ENCODE measurements at regions not wholly inside any gene's neighbourhood (a gene's known extent, or its start where the extent isn't known, plus 50 kb on each side); places are given as distances from the start of the nearest gene placed in this dataset.

DNA sequence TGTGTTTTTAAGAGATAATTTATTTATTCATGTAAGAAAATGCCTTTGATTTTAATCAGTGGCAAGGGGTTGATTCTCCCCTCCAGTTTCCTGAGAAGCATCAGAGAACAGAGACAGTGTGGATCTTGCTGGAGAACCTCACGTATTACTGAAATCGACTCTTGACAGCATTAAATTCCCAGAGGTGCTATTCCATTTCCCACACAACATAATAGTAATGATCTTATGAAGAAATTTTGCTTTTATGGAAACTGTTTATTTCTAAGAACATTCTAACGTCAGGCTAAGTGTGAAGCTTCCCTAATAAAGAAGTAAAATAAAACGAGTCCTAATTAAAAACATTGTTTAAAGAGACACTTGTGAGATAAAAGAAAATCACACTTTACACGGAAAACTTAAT is 293.1 kb upstream of the NRP1 start:
- TF ChIP-seq, protein P1, sequence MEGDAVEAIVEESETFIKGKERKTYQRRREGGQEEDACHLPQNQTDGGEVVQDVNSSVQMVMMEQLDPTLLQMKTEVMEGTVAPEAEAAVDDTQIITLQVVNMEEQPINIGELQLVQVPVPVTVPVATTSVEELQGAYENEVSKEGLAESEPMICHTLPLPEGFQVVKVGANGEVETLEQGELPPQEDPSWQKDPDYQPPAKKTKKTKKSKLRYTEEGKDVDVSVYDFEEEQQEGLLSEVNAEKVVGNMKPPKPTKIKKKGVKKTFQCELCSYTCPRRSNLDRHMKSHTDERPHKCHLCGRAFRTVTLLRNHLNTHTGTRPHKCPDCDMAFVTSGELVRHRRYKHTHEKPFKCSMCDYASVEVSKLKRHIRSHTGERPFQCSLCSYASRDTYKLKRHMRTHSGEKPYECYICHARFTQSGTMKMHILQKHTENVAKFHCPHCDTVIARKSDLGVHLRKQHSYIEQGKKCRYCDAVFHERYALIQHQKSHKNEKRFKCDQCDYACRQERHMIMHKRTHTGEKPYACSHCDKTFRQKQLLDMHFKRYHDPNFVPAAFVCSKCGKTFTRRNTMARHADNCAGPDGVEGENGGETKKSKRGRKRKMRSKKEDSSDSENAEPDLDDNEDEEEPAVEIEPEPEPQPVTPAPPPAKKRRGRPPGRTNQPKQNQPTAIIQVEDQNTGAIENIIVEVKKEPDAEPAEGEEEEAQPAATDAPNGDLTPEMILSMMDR (IDR thresholded peaks at IDR 0.05; ENCODE audit: borderline replicate concordance) = no peak
- Histone ChIP-seq H3K4me3 (no peak overlapping the region), H3K36me3 (no peaks in the 10 kb centered on the region), H3K27ac (replicated peaks) (no peak overlapping the region), H3K9me3 (replicated peaks) (no peaks in the 10 kb centered on the region), H3K4me1 (no peaks in the 10 kb centered on the region), H3K27me3 (ENCODE audit: low read depth) (no peaks in the 10 kb centered on the region)
- intact Hi-C loops (cut with micrococcal nuclease) = no loop called here
- no peak for DNase-seq

DNA sequence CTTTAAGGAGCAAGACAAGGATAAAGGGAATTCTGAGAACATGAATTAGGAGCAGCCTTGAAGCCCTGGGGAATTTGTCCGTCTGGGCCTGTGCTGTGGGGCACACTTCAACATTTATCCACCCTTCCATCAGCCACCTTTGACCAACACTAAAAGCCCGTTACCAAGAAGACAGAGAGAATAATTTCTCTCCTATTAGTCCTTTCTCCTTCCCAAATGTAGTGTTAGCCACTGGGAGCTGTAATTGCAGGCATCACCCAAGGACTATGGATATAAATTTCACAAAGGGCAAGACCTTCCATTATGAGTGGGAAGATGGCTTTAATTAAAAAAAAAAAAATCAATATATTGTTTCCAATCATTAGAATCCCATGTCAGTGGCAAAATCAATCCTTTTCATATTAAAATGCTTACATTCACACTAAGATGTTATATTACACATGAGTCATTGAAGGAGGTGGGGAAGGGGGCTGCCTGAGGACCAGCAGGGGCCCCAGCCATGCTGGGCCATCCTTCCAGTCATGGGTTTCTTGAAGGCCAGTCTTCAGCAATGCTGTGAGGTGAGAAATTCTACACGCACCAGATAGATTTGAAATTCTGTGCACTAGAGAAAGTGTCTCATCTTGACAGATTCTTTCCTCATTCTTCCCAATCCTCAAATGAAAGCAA is 292.5 kb upstream of the NRP1 start:
- Histone ChIP-seq H3K4me3 (no peak overlapping the region), H3K4me1 (no peaks in the 10 kb centered on the region), H3K27ac (replicated peaks) (no peak overlapping the region), H3K27me3 (ENCODE audit: low read depth) (no peaks in the 10 kb centered on the region), H3K9me3 (replicated peaks) (no peaks in the 10 kb centered on the region), H3K36me3 (no peaks in the 10 kb centered on the region)
- no peak for DNase-seq
- intact Hi-C loops (cut with micrococcal nuclease) = no loop called here
- TF ChIP-seq, protein P1 (IDR thresholded peaks at IDR 0.05; ENCODE audit: borderline replicate concordance) = no peak

DNA sequence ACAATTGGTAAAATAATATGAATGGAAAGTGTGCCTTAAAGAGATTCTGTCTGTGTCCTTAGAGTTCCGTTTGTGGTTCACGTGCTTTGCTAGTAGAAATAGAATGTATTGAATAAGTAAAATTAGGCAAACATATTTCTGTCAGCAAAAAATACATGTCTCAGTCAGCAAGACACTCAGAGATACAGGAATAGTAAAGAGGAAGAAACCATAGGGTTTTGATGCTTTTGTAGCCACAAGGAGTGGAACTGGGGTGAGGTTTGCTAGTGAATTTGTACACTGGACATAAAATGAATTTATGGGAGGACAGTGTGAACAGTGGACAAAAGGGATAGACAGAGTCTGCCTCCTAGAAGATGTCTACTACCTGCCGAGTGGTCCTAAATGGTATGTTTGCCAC is 289.2 kb upstream of the NRP1 start:
- TF ChIP-seq, protein P1 (IDR thresholded peaks at IDR 0.05; ENCODE audit: borderline replicate concordance) = no peak
- intact Hi-C loops (cut with micrococcal nuclease) = no loop called here
- no peak overlapping the region for H3K27ac ChIP-seq (replicated peaks)

DNA sequence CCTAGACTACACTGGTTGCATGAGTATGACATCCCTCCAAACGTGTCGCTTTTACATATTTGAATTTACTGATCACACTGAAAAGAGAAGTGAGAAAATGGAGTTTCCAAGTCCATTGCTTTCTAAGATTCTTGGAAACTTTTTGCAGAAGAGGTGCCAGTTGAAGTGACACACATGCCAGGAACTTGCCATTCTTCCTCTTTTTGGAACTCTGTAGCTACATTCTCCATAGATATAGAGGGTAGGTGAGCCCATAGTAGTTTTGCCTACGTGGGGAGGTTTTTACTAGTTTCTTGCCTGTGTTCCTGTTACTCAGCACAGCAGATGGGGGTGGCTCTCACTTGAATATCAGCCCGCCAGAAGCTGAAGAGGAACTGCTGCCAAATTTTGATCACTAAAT is 286.6 kb upstream of the NRP1 start:
- TF ChIP-seq, protein P1 (IDR thresholded peaks at IDR 0.05; ENCODE audit: borderline replicate concordance) = no peak
- DNase-seq = no peak
- Histone ChIP-seq H3K36me3 (no peaks in the 10 kb centered on the region), H3K27me3 (ENCODE audit: low read depth) (no peaks in the 10 kb centered on the region), H3K4me1 (no peaks in the 10 kb centered on the region), H3K9me3 (replicated peaks) (peaks cover 5% of the 10 kb centered on the region), H3K4me3 (no peak overlapping the region), H3K27ac (replicated peaks) (no peak overlapping the region)
- intact Hi-C loops (cut with micrococcal nuclease) = no loop called here

More for the DNA sequence above, 289.2 kb upstream of the NRP1 start:
- Histone ChIP-seq H3K9me3 (replicated peaks) (peaks cover 2% of the 10 kb centered on the region), H3K4me3 (no peak overlapping the region), H3K36me3 (no peaks in the 10 kb centered on the region), H3K4me1 (no peaks in the 10 kb centered on the region), H3K27me3 (ENCODE audit: low read depth) (no peaks in the 10 kb centered on the region)
- no peak for DNase-seq

DNA sequence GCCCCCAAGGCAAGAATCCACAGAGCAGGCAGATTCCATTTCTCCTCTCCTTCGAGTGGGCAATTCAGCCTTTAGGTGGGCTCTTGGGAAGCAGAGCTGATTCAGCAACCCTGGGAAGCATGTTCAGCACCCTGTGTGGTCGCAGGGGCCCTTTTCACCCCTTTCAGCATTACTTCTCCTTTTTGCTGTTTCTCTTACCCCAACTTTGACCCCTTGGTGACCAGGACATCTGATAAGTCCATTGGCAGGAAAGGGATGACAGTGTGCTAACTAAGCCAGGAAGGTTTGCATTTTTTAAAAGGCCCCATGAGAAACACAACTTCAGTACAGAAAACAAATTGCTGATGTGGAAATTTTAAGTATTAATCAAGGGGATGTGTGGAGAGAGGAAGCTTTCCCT is 283.7 kb upstream of the NRP1 start:
- Histone ChIP-seq H3K4me1 (no peaks in the 10 kb centered on the region), H3K27me3 (ENCODE audit: low read depth) (no peaks in the 10 kb centered on the region), H3K36me3 (no peaks in the 10 kb centered on the region), H3K4me3 (no peak overlapping the region), H3K9me3 (replicated peaks) (peaks cover 5% of the 10 kb centered on the region), H3K27ac (replicated peaks) (no peak overlapping the region)
- DNase-seq = no peak
- intact Hi-C loops (cut with micrococcal nuclease) = no loop called here
- TF ChIP-seq, protein P1 (IDR thresholded peaks at IDR 0.05; ENCODE audit: borderline replicate concordance) = no peak

All from left ventricle myocardium inferior (tissue), 1 donor.